GM18907 (cell line): ENCODE measurements at regions not wholly inside any gene's neighbourhood (a gene's known extent, or its start where the extent isn't known, plus 50 kb on each side); places are given as distances from the start of the nearest gene placed in this dataset.
"Not testable (repeated sequence)": the region's sequence is repeated elsewhere in the genome, so short reads cannot be mapped to it uniquely, and the experiment has no call there.

Experiments used
- ATAC-seq: cut with Tn5 transposase; IDR thresholded peaks from one replicate; pipeline ENCODE4 v1.9.1; 2021; ENCODE audit warnings: mild to moderate bottlenecking, moderate library complexity; ENCODE audit not compliant: unreplicated experiment

GRCh38 chr4:28241021-28241420 is 1380.4 kb downstream of the STIM2 start:
- ATAC-seq, result no peak

- no peak for ATAC-seq
Measured at GRCh38 chr4:28247805-28248204, 1387.2 kb downstream of the STIM2 start.

DNA sequence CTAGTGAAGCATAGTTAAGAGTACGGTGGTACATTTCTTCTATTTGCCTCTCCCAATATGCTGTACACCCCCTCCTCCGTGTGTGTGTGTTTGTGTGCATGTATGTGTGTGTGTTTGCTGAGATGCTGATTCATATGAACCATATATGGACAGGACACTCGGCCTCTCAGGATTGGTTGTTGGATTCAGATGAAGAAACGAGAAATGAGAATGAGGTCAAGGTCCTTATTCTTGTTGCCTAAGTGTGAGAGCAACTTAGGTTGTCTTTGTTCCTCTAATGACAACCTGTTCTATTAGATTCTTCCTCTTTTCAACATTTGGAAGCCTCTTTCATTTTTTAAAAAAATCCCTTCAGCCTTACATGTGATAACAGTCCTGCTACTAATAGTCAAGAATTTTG is 1387.6 kb downstream of the STIM2 start:
- ATAC-seq, result no peak

GRCh38 chr4:28250646-28251045 is 1390.0 kb downstream of the STIM2 start:
- ATAC-seq, result no peak

DNA sequence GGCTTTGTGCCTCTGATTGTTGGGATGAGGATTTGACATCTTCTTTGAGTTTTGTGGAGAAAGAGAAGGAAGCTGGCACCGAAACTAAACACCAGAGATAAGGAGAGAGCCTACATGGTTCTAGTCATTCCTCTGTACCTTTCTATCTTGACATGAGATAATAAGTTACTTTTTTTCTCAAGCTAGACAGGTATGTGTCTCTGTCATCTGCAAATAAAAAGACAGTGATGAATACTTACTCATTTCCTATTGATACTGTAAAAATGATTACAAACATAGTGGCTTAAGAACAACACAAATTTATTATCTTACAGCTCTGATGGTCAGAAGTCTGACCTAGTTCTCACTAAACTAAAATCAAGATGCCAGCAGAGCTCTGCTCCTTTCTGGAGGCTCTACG is 1391.2 kb downstream of the STIM2 start:
- ATAC-seq, result no peak

GRCh38 chr4:28254003-28254402 is 1393.4 kb downstream of the STIM2 start:
- no peak for ATAC-seq

DNA sequence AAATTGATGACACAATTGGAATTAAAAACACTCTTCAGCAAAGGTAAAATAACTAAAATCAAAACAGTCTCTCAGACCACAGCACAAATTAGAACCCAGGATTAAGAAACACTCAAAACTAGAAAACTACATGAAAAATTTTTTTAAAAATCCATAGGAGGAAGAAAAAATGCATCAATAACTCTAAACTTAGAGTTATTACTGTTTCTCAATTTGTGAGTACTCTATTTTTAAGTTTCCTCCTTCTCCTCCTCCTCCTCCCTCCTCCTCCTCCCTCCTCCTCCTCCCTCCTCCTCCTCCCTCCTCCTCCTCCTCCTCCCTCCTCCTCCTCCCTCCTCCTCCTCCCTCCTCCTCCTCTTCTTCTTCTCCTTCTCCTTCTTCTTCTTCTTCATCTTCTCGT is 1395.7 kb downstream of the STIM2 start:
- no peak for ATAC-seq

- ATAC-seq, result no peak
Measured at GRCh38 chr4:28259951-28260350, 1399.3 kb downstream of the STIM2 start.

GRCh38 chr4:28267166-28267565 is 1406.5 kb downstream of the STIM2 start:
- no peak for ATAC-seq

GRCh38 chr4:28269426-28269825 is 1408.8 kb downstream of the STIM2 start:
- ATAC-seq, result no peak

- no peak for ATAC-seq
Measured at GRCh38 chr4:28277931-28278330, 1417.3 kb downstream of the STIM2 start.

- ATAC-seq, result no peak
Measured at GRCh38 chr4:28278676-28279075, 1418.0 kb downstream of the STIM2 start.

DNA sequence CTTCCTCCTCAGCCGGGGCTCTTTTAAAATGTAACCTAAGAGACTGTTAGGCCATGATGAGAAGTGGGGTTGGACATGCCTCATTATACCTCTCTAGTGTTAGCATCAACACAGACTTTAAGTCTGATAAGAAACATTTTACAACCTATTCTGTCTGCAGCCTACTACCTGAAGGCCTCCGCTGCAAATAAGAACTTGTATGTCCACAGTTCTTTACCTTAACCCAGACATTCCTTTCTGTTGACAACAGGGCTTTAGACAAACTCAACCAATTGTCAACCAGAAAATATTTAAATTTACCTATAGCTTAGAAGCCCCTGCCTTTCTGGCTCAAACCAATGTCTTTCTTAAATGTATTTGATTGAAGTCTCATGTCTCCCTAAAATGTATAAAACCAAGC is 1418.6 kb downstream of the STIM2 start:
- ATAC-seq, result no peak

- ATAC-seq, result not testable (repeated sequence)
Measured at GRCh38 chr4:28286266-28286665, 1425.6 kb downstream of the STIM2 start.

DNA sequence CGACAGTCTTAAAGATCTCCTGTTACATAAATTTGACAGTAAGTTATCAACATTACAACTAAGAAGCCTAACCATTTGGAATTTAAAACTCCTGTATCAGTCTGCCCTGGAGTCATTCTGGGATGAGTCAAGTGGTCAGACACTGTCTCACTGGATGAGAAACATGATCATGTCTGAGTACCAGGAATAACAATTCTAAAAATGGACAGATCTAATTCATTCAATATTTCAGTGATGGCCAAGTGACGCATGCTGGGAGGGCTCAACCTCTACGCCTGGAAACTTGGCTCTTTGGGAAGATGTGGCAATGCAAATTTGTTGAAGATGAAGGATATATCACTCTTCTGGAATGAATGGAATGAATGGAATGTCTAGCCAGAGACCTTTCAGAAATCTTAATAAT is 1427.2 kb downstream of the STIM2 start:
- ATAC-seq, result no peak

GRCh38 chr4:28296239-28296638 is 1435.6 kb downstream of the STIM2 start:
- ATAC-seq, result no peak

GRCh38 chr4:28310926-28311325 is 1450.3 kb downstream of the STIM2 start:
- ATAC-seq, result no peak

- not testable (repeated sequence) for ATAC-seq
Measured at GRCh38 chr4:28312497-28312896, 1451.9 kb downstream of the STIM2 start.

GRCh38 chr4:28313729-28314713 is 1453.4 kb downstream of the STIM2 start:
- ATAC-seq, result no peak

DNA sequence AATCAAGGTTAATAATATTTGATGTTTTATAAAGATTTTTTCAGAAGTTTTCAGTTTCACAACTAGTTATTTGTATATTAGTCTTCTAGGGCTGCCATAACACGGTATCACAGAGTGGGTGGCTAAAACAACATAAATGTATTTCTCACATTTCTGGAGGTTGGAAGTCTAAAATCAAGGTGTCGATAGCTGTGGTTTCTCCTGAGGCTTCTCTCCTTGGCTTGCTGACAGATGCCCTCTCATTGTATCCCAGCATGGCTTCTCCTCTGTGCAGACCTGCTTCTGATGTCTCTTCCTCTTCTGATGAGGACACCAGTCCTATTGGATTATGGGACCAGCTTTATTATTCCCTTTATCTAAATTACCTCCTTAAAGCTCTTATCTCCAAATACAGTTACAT is 1456.6 kb downstream of the STIM2 start:
- no peak for ATAC-seq

DNA sequence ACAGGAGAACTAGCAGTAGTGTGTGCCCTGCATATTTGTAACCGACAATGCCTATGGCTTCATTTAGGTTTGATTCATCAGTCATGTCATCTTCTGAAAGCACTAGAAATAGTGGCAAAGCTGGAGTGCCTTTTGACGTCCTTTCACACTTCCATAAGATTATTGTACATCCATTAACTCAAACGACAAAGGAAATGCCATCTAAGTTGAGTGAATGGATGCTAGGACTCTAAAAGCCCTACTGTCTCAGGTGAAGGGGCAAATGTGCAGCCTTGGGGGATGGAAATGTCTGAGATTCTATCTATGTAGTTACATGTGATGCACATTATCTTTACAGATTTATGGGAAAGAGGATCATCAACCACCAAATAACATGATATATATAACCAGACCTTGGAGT is 1473.6 kb downstream of the STIM2 start:
- no peak for ATAC-seq

DNA sequence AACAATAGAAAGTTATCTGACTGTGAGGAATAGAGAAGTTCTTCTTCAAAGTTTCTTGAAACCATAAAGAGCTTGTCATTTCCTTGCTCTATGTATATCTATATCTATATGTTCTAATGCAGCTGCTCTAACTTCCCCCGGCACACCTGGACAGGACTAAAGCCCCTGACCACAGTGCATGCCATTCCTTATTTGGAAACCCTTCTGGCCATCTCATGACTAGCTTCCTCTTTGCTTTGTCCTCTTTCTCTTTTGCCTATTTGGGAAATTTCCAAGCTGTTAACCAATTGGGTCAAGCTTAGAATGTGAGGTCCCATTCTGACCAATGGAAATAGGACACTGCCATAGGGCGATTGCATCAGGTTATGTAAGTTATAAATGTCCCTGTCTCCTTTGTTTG is 1481.1 kb downstream of the STIM2 start:
- no peak for ATAC-seq

DNA sequence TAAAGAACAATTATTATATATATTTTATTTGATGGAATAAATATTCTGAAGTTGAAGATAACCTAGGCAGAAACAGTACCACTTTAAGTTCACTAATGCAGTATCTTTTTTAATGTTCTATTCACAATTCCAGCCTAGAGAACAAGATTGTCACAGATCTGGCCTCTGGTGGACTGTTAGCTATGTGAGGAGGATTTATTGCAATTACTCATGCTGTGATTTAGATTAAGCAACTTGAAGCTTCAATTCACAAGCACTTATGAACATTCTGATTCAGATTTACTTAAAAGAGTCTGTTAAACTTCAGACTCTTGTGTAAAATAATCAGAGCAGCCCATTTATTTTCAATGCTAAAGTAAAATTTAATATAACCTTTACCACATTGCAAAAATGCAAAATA is 1489.8 kb downstream of the STIM2 start:
- no peak for ATAC-seq
